ENCODE measurements at regions not wholly inside any gene's neighbourhood (a gene's known extent, or its start where the extent isn't known, plus 50 kb on each side); places are given as distances from the start of the nearest gene placed in this dataset.

DNA sequence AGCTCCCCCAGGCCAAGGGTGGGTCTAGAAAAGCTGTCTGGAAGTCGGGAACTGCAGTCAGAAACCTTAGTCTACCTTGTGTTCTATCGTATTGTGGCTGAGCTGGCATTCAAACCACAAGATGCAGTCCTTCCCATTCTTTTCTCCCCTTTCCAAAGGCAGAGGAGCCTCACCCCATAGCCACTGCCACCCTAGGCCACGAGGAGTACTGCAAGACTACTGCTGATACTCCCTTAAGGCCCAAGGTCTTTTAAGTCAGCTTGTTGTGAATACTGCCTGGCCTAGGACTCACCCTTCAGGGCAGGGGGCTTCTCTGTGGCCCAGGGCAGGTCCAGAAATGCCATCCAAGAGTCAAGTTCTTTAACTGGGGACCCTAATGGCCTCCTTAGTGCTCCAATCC lies 214.5 kb upstream of the CNTNAP2 start:
- TF ChIP-seq, protein P1, sequence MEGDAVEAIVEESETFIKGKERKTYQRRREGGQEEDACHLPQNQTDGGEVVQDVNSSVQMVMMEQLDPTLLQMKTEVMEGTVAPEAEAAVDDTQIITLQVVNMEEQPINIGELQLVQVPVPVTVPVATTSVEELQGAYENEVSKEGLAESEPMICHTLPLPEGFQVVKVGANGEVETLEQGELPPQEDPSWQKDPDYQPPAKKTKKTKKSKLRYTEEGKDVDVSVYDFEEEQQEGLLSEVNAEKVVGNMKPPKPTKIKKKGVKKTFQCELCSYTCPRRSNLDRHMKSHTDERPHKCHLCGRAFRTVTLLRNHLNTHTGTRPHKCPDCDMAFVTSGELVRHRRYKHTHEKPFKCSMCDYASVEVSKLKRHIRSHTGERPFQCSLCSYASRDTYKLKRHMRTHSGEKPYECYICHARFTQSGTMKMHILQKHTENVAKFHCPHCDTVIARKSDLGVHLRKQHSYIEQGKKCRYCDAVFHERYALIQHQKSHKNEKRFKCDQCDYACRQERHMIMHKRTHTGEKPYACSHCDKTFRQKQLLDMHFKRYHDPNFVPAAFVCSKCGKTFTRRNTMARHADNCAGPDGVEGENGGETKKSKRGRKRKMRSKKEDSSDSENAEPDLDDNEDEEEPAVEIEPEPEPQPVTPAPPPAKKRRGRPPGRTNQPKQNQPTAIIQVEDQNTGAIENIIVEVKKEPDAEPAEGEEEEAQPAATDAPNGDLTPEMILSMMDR (IDR thresholded peaks at IDR 0.05): no peak
- DNase-seq (ENCODE audit: extremely low spot score, unreplicated experiment): no peak
- no peaks in the 10 kb centered on the region for H3K4me1 Mint-ChIP-seq (ENCODE audit: unreplicated experiment)
- H3K27me3 Mint-ChIP-seq (ENCODE audit: unreplicated experiment): no peaks in the 10 kb centered on the region
- no peak overlapping the region for H3K27ac Mint-ChIP-seq (ENCODE audit: unreplicated experiment)
- no peaks in the 10 kb centered on the region for H3K36me3 Mint-ChIP-seq (ENCODE audit: unreplicated experiment)
- H3K4me3 Mint-ChIP-seq (ENCODE audit: unreplicated experiment): no peak overlapping the region
- peaks cover 38% of the 10 kb centered on the region for H3K9me3 Mint-ChIP-seq (ENCODE audit: unreplicated experiment)

DNA sequence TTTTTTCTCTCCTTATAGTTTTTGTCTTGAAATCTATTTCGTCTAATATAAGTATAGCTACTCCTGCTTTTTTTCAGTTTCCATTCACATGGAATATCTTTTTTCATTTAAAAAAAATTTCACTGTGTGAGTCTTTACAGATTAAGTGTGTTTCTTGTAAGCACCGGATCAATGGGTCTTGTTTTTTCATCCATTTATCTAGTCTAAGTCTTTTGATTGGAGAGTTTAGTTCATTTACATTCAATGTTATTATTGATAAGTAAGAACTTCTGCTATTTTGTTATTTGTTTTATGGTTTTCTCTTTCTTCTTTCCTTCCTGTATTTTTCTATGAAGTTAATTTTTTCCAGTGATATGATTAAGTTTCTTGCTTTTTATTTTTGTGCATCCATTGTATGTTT lies 216.7 kb upstream of the CNTNAP2 start:
- Mint-ChIP-seq H3K4me1 (ENCODE audit: unreplicated experiment) (no peaks in the 10 kb centered on the region), H3K27me3 (ENCODE audit: unreplicated experiment) (no peaks in the 10 kb centered on the region), H3K9me3 (ENCODE audit: unreplicated experiment) (peaks cover 44% of the 10 kb centered on the region), H3K27ac (ENCODE audit: unreplicated experiment) (no peak overlapping the region), H3K36me3 (ENCODE audit: unreplicated experiment) (no peaks in the 10 kb centered on the region), H3K4me3 (ENCODE audit: unreplicated experiment) (no peak overlapping the region)
- TF ChIP-seq, protein P1 (IDR thresholded peaks at IDR 0.05): no peak
- no peak for DNase-seq (ENCODE audit: extremely low spot score, unreplicated experiment)

DNA sequence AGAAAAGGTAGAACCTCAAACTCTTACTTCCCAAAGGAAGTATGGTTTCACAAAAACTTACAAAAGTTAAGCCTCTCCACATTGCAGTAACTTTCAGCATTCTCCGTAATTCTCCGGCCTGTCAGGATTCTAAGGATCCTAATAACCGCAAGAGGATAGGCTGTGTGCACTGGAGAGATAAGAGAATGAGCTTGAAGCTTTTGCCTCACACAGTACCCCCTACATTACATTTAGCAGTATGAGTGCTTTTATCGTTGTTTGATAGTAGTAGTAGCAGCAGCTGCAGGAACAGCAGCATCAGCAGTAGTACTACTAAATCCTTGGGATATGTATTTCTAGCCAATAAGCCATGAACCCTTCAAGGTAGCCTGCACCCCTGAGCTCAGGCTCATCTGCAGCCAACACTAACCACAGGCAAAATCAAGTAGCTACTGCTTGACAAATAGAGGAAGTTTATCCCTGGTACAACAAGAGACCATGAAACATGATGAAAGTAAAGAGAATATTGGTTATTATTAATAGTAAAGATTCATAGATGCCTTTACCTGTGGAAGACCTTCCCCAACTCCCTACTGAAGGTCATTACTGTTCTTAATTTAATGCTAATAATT lies 222.6 kb upstream of the CNTNAP2 start:
- Mint-ChIP-seq H3K36me3 (ENCODE audit: unreplicated experiment) (no peaks in the 10 kb centered on the region), H3K9me3 (ENCODE audit: unreplicated experiment) (peaks cover 29% of the 10 kb centered on the region), H3K4me3 (ENCODE audit: unreplicated experiment) (no peak overlapping the region), H3K4me1 (ENCODE audit: unreplicated experiment) (no peaks in the 10 kb centered on the region), H3K27me3 (ENCODE audit: unreplicated experiment) (no peaks in the 10 kb centered on the region), H3K27ac (ENCODE audit: unreplicated experiment) (no peak overlapping the region)
- TF ChIP-seq, protein P1 (IDR thresholded peaks at IDR 0.05): no peak
- no peak for DNase-seq (ENCODE audit: extremely low spot score, unreplicated experiment)

DNA sequence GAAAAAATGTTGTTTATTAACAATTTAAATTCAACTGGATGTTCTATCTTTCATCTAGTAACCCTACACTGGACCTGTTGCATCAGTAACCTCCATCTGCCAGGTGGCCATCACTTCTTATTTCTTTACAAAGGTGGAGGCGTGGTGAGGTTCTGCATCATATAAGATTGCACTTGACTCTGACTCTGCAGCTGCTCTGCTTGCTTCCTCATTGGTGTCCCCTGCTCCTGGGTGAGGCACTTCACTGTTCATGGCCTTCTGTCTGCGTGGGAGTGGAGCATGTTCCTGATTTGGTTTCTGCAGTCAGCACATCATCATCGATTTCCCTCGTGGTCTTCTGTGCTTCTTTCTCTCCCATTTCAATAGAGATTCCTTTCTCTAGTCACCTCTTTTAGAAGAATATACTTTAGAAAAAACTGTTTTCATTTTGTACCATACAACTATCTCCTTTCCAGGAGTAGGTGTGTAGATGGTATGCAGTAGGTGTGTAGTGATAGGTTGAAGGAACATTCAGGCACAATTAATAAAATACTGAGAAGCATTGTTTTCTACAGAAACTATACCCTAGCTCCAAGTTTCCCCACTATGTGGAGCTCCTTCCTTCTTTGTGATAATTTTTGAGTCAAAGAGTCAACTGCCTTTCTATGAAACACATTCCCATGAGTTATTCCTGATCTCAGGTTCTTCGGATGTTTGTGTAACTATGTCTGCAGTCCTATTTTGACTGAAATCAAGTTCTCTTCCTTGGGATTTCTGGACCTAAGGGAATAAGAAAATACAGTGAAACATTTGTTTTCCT lies 231.7 kb upstream of the CNTNAP2 start:
- TF ChIP-seq, protein P1 (IDR thresholded peaks at IDR 0.05): no peak
- Mint-ChIP-seq H3K4me1 (ENCODE audit: unreplicated experiment) (no peaks in the 10 kb centered on the region), H3K9me3 (ENCODE audit: unreplicated experiment) (peaks cover 26% of the 10 kb centered on the region), H3K27ac (ENCODE audit: unreplicated experiment) (no peak overlapping the region), H3K4me3 (ENCODE audit: unreplicated experiment) (no peak overlapping the region), H3K36me3 (ENCODE audit: unreplicated experiment) (no peaks in the 10 kb centered on the region), H3K27me3 (ENCODE audit: unreplicated experiment) (no peaks in the 10 kb centered on the region)
- DNase-seq (ENCODE audit: extremely low spot score, unreplicated experiment): no peak

DNA sequence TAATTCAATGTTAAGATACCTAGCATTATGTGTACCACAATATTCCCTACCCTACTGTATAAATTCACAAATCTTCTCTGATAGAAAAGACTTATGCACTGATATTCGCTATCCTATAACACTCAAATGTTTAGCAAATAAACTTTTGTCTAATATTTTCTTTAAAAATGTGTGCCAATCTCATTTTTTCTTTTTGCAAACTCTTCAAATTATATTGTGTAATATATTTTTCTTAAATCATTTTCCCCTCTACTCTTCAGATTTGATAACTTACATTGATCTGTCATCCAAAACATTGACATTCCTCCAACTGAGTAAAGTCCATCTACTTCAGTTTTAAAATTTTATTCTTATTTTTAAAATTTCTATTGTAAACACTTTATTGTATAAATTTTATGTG lies 240.2 kb upstream of the CNTNAP2 start:
- H3K9me3 Mint-ChIP-seq (ENCODE audit: unreplicated experiment): peaks cover 16% of the 10 kb centered on the region
- H3K36me3 Mint-ChIP-seq (ENCODE audit: unreplicated experiment): no peaks in the 10 kb centered on the region
- no peaks in the 10 kb centered on the region for H3K4me1 Mint-ChIP-seq (ENCODE audit: unreplicated experiment)
- TF ChIP-seq, protein P1 (IDR thresholded peaks at IDR 0.05): no peak
- no peaks in the 10 kb centered on the region for H3K27me3 Mint-ChIP-seq (ENCODE audit: unreplicated experiment)
- DNase-seq (ENCODE audit: extremely low spot score, unreplicated experiment): no peak
- no peak overlapping the region for H3K4me3 Mint-ChIP-seq (ENCODE audit: unreplicated experiment)
- H3K27ac Mint-ChIP-seq (ENCODE audit: unreplicated experiment): no peak overlapping the region

Data from osteocyte (in vitro differentiated cells).